ENCODE measurements at regions not wholly inside any gene's neighbourhood (a gene's known extent, or its start where the extent isn't known, plus 50 kb on each side); places are given as distances from the start of the nearest gene placed in this dataset.
"Not testable (repeated sequence)": the region's sequence is repeated elsewhere in the genome, so short reads cannot be mapped to it uniquely, and the experiment has no call there.

- not testable (repeated sequence) for H3K4me3 Mint-ChIP-seq; H3K4me1 Mint-ChIP-seq (ENCODE audit: low read depth); H3K9me3 Mint-ChIP-seq; DNase-seq; H3K36me3 Mint-ChIP-seq (ENCODE audit: insufficient read depth in 2 of 2); ATAC-seq (replicated peaks in 1 of 2); H3K27ac Mint-ChIP-seq; H3K27me3 Mint-ChIP-seq (ENCODE audit: low read depth)
Measured at GRCh38 chr21:13874001-13874400, 264.4 kb downstream of the POTED start.

- H3K27me3 Mint-ChIP-seq (ENCODE audit: low read depth) = no peaks in the 10 kb centered on the region
- H3K9me3 Mint-ChIP-seq = peaks cover 0 to 1% of the 10 kb centered on the region in 2 donors
- no peaks in the 10 kb centered on the region for H3K4me1 Mint-ChIP-seq (ENCODE audit: low read depth)
- ATAC-seq (replicated peaks in 1 of 2) (no peak), DNase-seq (no peak)
- no peak overlapping the region for H3K4me3 Mint-ChIP-seq
- no peaks in the 10 kb centered on the region for H3K36me3 Mint-ChIP-seq (ENCODE audit: insufficient read depth in 2 of 2)
- no peak overlapping the region for H3K27ac Mint-ChIP-seq
Measured at GRCh38 chr21:13854638-13855037, 245.1 kb downstream of the POTED start.

GRCh38 chr21:13850808-13851207 lies 241.2 kb downstream of the POTED start:
- H3K4me3 Mint-ChIP-seq; ATAC-seq (replicated peaks in 1 of 2); H3K4me1 Mint-ChIP-seq (ENCODE audit: low read depth); H3K36me3 Mint-ChIP-seq (ENCODE audit: insufficient read depth in 2 of 2); H3K27me3 Mint-ChIP-seq (ENCODE audit: low read depth); H3K9me3 Mint-ChIP-seq; DNase-seq; H3K27ac Mint-ChIP-seq: not testable (repeated sequence)

GRCh38 chr21:13849489-13849888 lies 239.9 kb downstream of the POTED start:
- not testable (repeated sequence) for DNase-seq; H3K27me3 Mint-ChIP-seq (ENCODE audit: low read depth); H3K27ac Mint-ChIP-seq; H3K36me3 Mint-ChIP-seq (ENCODE audit: insufficient read depth in 2 of 2); H3K4me1 Mint-ChIP-seq (ENCODE audit: low read depth); H3K9me3 Mint-ChIP-seq; H3K4me3 Mint-ChIP-seq; ATAC-seq (replicated peaks in 1 of 2)

GRCh38 chr21:13846718-13847117 lies 237.1 kb downstream of the POTED start:
- H3K36me3 Mint-ChIP-seq (ENCODE audit: insufficient read depth in 2 of 2); ATAC-seq (replicated peaks in 1 of 2); H3K9me3 Mint-ChIP-seq; H3K4me3 Mint-ChIP-seq; H3K4me1 Mint-ChIP-seq (ENCODE audit: low read depth); H3K27me3 Mint-ChIP-seq (ENCODE audit: low read depth); DNase-seq; H3K27ac Mint-ChIP-seq: not testable (repeated sequence)

- not testable (repeated sequence) for H3K27ac Mint-ChIP-seq; H3K27me3 Mint-ChIP-seq (ENCODE audit: low read depth); H3K4me1 Mint-ChIP-seq (ENCODE audit: low read depth); H3K4me3 Mint-ChIP-seq; ATAC-seq (replicated peaks in 1 of 2); H3K36me3 Mint-ChIP-seq (ENCODE audit: insufficient read depth in 2 of 2); H3K9me3 Mint-ChIP-seq; DNase-seq
Measured at GRCh38 chr21:13844574-13844973, 235.0 kb downstream of the POTED start.

- not testable (repeated sequence) for H3K4me1 Mint-ChIP-seq (ENCODE audit: low read depth); H3K27ac Mint-ChIP-seq; H3K36me3 Mint-ChIP-seq (ENCODE audit: insufficient read depth in 2 of 2); DNase-seq; H3K4me3 Mint-ChIP-seq; ATAC-seq (replicated peaks in 1 of 2); H3K9me3 Mint-ChIP-seq; H3K27me3 Mint-ChIP-seq (ENCODE audit: low read depth)
Measured at GRCh38 chr21:13843081-13843480, 233.5 kb downstream of the POTED start.

GRCh38 chr21:13827666-13828065 lies 218.1 kb downstream of the POTED start:
- not testable (repeated sequence) for H3K4me3 Mint-ChIP-seq; ATAC-seq (replicated peaks in 1 of 2); H3K4me1 Mint-ChIP-seq (ENCODE audit: low read depth); DNase-seq; H3K27ac Mint-ChIP-seq; H3K9me3 Mint-ChIP-seq; H3K36me3 Mint-ChIP-seq (ENCODE audit: insufficient read depth in 2 of 2)
- H3K27me3 Mint-ChIP-seq (ENCODE audit: low read depth) = peaks cover 48% of the 10 kb centered on the region

- Mint-ChIP-seq H3K36me3 (ENCODE audit: insufficient read depth in 2 of 2) (peaks cover 0 to 1% of the 10 kb centered on the region in 2 donors), H3K9me3 (peaks cover 0 to 1% of the 10 kb centered on the region in 2 donors), H3K4me1 (ENCODE audit: low read depth) (no peaks in the 10 kb centered on the region), H3K4me3 (no peak overlapping the region), H3K27me3 (ENCODE audit: low read depth) (peaks cover 46% of the 10 kb centered on the region), H3K27ac (no peak overlapping the region)
- ATAC-seq (replicated peaks in 1 of 2) = no peak
- no peak for DNase-seq
Measured at GRCh38 chr21:13827201-13827600, 217.6 kb downstream of the POTED start.

GRCh38 chr21:13826511-13826910 lies 216.9 kb downstream of the POTED start:
- H3K27ac Mint-ChIP-seq; H3K36me3 Mint-ChIP-seq (ENCODE audit: insufficient read depth in 2 of 2); H3K4me3 Mint-ChIP-seq; DNase-seq; ATAC-seq (replicated peaks in 1 of 2); H3K9me3 Mint-ChIP-seq; H3K4me1 Mint-ChIP-seq (ENCODE audit: low read depth): not testable (repeated sequence)
- peaks cover 39% of the 10 kb centered on the region for H3K27me3 Mint-ChIP-seq (ENCODE audit: low read depth)

GRCh38 chr21:13825218-13825778 lies 215.7 kb downstream of the POTED start:
- H3K36me3 Mint-ChIP-seq (ENCODE audit: insufficient read depth in 2 of 2); H3K9me3 Mint-ChIP-seq; H3K4me1 Mint-ChIP-seq (ENCODE audit: low read depth); ATAC-seq (replicated peaks in 1 of 2); H3K27ac Mint-ChIP-seq; H3K4me3 Mint-ChIP-seq; DNase-seq: not testable (repeated sequence)
- peaks cover 35% of the 10 kb centered on the region for H3K27me3 Mint-ChIP-seq (ENCODE audit: low read depth)

- peaks cover 15% of the 10 kb centered on the region for H3K27me3 Mint-ChIP-seq (ENCODE audit: low read depth)
- H3K36me3 Mint-ChIP-seq (ENCODE audit: insufficient read depth in 2 of 2); H3K4me3 Mint-ChIP-seq; H3K9me3 Mint-ChIP-seq; H3K27ac Mint-ChIP-seq; ATAC-seq (replicated peaks in 1 of 2); DNase-seq; H3K4me1 Mint-ChIP-seq (ENCODE audit: low read depth): not testable (repeated sequence)
Measured at GRCh38 chr21:13820286-13820685, 210.7 kb downstream of the POTED start.

- not testable (repeated sequence) for H3K36me3 Mint-ChIP-seq (ENCODE audit: insufficient read depth in 2 of 2); H3K4me1 Mint-ChIP-seq (ENCODE audit: low read depth); H3K9me3 Mint-ChIP-seq; H3K4me3 Mint-ChIP-seq; DNase-seq; H3K27me3 Mint-ChIP-seq (ENCODE audit: low read depth); H3K27ac Mint-ChIP-seq; ATAC-seq (replicated peaks in 1 of 2)
Measured at GRCh38 chr21:13812191-13812590, 202.6 kb downstream of the POTED start.

GRCh38 chr21:13810559-13810958 lies 201.0 kb downstream of the POTED start:
- H3K36me3 Mint-ChIP-seq (ENCODE audit: insufficient read depth in 2 of 2); H3K9me3 Mint-ChIP-seq; H3K4me1 Mint-ChIP-seq (ENCODE audit: low read depth); H3K27ac Mint-ChIP-seq; DNase-seq; H3K4me3 Mint-ChIP-seq; ATAC-seq (replicated peaks in 1 of 2): not testable (repeated sequence)
- peaks cover 12% of the 10 kb centered on the region for H3K27me3 Mint-ChIP-seq (ENCODE audit: low read depth)
